EH (cell line): ENCODE measurements at regions not wholly inside any gene's neighbourhood (a gene's known extent, or its start where the extent isn't known, plus 50 kb on each side); places are given as distances from the start of the nearest gene placed in this dataset.

Experiments
- DNase-seq: peaks from one replicate; pipeline ENCODE4 v3.0.0-alpha.2; 2015; ENCODE audit warnings: low read depth

DNA sequence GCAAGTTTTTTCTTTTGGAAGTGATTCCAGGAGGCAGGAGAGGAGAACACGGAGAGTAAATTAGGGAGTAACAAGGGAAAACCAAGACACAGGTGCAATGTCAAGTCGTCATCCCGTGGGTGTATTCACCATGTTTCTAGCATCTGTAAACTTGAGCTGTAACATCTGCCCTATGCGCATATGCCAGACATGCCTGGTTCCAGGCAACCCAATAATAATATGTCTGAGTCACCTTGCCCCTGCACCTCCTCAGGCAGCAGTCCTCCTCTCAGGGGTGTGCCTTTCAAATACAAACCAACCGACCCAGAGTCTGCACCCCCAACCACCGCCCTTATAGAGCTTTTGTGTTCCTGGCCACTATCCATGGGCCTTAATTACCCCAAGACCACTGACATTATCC, 107.0 kb upstream of the PDE1C start:
- no peak for DNase-seq

GRCh38 chr7:32175099-32175498, 104.9 kb upstream of the PDE1C start:
- DNase-seq, result peak; percentile 41

DNA sequence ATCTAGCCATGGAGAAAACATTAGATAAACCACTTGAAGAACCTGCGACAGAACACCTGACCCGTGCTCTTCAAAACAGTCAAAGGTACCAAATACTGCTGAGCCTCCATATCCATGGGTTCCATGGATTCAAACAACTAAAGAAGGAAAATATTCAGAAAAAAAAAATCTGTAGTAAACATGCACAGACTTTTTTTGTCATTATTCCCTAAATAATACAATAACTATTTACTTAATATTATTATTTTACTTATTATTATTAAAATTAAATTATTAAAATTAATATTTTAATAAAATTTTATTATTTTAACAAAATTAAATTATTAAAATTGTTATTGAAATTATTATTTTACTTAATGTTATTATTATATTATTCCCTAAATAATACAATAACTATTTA, 101.0 kb upstream of the PDE1C start:
- DNase-seq, result no peak

DNA sequence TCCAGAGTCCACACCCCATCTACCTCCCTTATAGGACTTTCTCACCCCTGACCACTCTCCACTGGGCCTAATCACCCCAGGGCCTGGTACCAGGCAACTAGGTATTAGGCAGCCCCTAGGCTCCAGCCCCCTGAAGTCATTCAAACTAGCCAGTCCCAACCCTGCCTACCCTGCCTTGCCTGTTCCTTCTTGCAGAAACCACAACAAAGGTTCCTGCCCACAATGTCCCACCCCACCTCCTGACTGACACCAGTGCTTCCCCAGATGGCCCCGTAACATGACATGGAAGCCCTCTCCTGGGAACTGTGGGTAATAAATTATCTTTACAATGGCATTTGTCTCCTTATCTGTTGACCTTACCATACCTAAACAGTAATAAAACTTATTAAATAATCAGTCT, 100.6 kb upstream of the PDE1C start:
- no peak for DNase-seq

GRCh38 chr7:32169228-32169627, 99.0 kb upstream of the PDE1C start:
- no peak for DNase-seq

GRCh38 chr7:32167815-32168214, 97.6 kb upstream of the PDE1C start:
- no peak for DNase-seq

- DNase-seq, result peak; percentile 50
Measured at GRCh38 chr7:32167256-32167655, 97.0 kb upstream of the PDE1C start.

DNA sequence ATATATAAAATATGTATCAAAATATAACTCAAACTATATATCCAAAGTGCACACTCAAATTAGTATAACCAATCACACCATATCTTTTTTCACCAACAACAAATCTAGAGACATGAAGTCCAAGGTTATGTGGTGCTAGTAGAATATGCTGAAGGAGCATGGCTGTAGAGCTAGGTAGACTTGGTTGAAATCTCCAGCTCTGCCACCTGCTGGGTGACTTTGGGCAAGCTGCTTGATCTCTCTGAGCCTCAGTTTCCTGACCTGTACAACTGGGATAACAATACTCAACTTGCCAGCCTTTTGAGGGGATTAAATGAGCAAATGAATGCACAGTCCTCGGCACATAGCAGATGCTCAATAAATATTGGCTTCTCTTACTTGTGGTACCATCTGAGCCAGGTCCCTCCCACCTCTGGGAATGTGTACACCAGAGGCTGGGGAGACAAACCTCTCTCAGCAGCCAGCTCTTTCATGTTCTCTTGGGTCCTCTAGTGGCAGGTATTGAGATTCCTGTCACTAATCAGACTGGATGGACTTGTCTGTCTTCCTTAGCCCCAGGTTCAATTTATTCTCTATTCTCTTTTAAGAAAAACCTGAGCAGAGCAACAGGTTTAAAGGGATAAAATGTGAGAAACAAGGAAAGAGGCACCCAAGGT, 94.3 kb upstream of the PDE1C start:
- peak; percentile 87 for DNase-seq

DNA sequence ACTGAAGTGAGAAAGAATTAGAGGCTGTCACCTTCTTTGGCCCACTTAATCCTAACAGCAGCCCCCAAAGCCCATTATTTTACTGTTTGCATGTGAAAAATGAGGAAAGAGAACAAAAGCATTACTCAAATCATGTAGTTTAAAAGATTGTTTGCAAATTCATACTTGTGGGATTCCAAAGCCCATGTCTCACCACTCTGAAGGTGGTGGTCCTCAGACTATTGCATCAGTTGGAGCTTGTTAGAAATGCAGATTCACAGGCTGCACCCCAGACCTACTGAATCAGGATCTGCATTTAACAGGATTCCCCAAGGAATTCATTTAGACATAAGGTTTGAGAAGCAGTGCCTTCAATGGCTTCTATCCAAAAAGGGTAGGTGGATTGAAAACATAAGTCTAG, 93.7 kb upstream of the PDE1C start:
- DNase-seq, result peak; percentile 65

DNA sequence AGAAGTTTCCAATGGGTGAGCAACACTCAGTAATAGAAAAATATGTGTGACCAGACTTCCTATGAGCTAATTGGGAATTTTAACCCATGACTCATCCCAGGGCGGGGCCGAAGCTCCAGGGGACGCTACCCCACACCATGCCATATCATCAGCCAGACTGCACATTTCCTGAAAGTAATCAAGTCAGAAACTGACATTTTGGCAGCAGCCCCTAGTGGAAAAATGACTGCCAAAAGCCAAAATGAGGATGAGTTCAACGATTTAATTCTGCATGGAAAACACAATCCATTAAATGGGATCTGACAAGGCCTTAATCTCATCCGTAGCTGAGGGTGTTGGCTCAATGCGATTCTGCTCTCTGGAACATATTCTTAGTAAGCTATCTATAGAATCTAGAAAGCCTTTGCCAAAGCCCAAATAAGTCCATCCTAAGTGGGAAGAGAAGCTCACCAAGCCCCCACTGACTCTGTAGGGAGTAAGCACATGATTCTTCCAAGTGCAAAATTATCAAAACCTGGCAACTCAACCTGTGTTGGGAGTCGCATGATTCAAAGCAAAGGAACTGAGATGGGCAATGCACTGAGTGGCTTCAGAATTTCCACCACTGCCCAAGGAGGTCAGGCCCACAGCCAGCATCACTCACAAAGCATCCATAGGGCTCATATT, 93.1 kb upstream of the PDE1C start:
- peak; percentile 99 for DNase-seq

- DNase-seq, result peak; percentile 98
Measured at GRCh38 chr7:32161708-32162107, 91.5 kb upstream of the PDE1C start.

GRCh38 chr7:32158751-32159745, 88.8 kb upstream of the PDE1C start:
- peak; percentile 38 for DNase-seq

GRCh38 chr7:32158076-32158475, 87.9 kb upstream of the PDE1C start:
- DNase-seq, result peak; percentile 29

DNA sequence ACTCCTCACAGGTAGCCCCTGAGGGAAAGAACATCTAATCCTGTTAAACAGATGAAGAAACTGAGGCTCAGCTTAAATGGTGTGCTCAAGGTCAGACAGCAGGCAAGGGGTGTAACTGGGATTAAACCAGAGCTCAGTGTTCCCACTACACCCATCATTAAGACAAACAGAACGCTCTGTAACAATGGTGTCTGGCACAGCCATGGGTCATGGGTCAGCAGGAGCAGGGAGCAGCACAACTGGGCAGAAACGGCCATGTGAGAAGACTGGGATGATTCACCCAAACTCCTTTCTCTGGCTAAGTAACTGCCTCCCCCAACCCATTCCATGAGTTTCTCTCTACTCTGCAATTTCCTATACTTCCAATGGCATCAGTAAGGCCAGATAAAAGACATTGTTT, 85.5 kb upstream of the PDE1C start:
- peak; percentile 41 for DNase-seq

DNA sequence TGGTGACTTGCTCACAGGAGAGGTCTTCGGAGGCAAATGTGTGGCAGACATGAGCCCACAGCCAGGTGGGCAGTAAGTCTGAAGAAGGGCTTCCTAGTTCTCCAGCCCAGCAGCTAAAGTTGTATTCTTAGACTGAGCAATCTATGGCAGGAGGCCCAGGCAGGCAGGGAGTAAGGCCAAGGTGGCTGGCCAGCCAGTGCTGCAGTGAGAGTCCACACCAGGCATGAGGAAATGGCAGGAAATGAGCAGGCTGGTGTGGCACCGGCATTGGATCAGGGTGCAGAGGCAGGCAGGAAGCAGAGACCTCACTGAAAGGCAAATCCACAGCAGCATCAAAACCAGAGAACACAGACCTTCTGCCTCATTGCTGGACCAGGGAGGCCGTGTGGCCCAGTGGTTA, 84.6 kb upstream of the PDE1C start:
- DNase-seq, result peak; percentile 74

DNA sequence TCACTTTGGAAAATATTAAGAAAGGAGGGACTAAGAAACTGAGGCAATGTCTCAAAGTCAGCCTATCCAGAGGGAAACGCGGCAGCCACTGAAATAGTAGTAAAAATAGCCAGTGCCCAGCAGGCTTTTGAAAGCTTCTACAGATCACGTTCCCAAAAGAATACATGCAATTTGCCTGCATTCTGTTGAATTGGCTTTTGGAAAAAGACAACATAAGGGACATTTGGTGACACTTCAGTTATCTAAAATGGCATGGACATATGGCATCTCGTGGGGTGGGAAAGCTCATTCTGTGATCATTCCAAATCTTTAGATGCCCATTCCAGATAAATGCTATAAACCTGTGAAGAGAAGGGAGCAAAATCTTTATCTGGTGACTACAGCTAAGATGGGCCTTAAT, 82.8 kb upstream of the PDE1C start:
- DNase-seq, result no peak

DNA sequence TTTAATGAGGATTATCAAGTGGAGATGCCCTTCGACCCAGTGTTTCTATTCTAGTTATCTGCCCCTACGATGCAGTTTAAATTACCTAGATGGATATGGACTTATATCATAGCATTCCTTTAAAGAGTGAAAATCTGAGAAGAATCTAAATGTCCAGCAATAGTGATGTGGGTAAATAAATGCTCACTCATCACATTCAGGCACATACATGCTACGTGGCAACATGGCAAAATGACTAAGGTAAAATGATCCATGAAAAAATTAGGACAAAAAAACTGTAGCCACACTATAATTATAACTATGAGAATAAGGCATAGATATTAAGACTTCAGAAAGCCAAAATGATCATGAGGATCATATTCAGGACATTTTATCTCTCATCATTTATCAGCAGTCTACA, 82.4 kb upstream of the PDE1C start:
- DNase-seq, result no peak

- DNase-seq, result no peak
Measured at GRCh38 chr7:32150589-32150988, 80.4 kb upstream of the PDE1C start.

DNA sequence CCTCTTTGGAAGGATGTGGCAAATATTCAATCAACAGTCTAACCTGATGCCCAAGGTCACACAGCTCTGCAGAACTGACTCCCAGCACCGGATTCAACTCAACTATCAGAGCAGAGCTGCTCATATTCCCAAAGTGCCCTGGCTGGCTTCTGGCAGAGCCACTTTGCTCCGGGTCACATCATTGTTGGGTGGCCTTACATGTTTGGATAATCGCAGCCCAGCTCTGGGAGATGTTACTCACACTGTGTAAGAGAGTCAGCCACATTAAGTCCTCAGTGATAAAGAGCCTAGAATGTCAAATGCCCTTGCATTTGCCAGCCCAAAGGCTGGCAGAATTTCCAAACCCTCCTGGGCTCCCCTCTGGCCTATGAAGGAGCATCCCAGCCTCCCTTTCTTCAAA, 79.8 kb upstream of the PDE1C start:
- no peak for DNase-seq

- DNase-seq, result peak; percentile 89
Measured at GRCh38 chr7:32147546-32148268, 77.5 kb upstream of the PDE1C start.

DNA sequence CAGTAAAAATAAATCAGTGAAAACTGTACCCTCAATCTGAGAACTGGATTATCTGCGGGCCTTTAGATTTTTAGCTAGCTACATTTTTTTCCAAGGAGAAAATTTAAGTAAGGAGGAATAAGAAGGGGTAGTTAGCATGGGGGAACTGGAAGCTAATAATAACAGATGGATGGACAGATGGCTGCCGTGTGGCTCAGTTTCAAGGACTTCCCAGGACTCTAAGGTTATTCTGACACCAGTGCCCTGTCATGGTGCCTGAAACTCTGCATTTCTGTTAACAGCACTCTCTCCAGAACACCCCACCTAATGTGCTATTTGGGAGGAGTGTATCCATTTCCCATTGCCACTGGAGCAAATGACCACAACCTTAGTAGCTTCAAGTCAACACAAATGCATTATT, 75.7 kb upstream of the PDE1C start:
- no peak for DNase-seq

GRCh38 chr7:32144676-32145075, 74.5 kb upstream of the PDE1C start:
- no peak for DNase-seq
